ENCODE measurements at regions not wholly inside any gene's neighbourhood (a gene's known extent, or its start where the extent isn't known, plus 50 kb on each side); places are given as distances from the start of the nearest gene placed in this dataset.

- Histone ChIP-seq H3K9me3 (no peaks in the 10 kb centered on the region), H3K36me3 (replicated peaks) (no peaks in the 10 kb centered on the region), H3K27me3 (ENCODE audit: low read depth) (no peaks in the 10 kb centered on the region), H3K4me3 (no peak overlapping the region), H3K4me1 (no peaks in the 10 kb centered on the region)
- in situ Hi-C loops (cut with MboI; ENCODE audit: low sequenced_read_pairs) = no loop called here
- DNase-seq (ENCODE audit: low spot score in 2 of 2) = no peak
These were observed 590.8 kb downstream of the OTOL1 start for GRCh38 chr3:162087361-162087760.

- no peaks in the 10 kb centered on the region for H3K4me1 ChIP-seq
- in situ Hi-C loops (cut with MboI; ENCODE audit: low sequenced_read_pairs) = no loop called here
These were observed 596.1 kb downstream of the OTOL1 start for GRCh38 chr3:162092751-162093150.

GRCh38 chr3:162094301-162094700 is 597.7 kb downstream of the OTOL1 start:
- H3K36me3 ChIP-seq (replicated peaks) = no peaks in the 10 kb centered on the region
- H3K27me3 ChIP-seq (ENCODE audit: low read depth) = no peaks in the 10 kb centered on the region
- peaks cover 6% of the 10 kb centered on the region for H3K4me1 ChIP-seq
- DNase-seq (ENCODE audit: low spot score in 2 of 2) = no peak
- H3K4me3 ChIP-seq = no peak overlapping the region
- no peaks in the 10 kb centered on the region for H3K9me3 ChIP-seq
- in situ Hi-C loops (cut with MboI; ENCODE audit: low sequenced_read_pairs) = no loop called here

More at GRCh38 chr3:162092751-162093150, 596.1 kb downstream of the OTOL1 start:
- no peak for DNase-seq (ENCODE audit: low spot score in 2 of 2)
- H3K4me3 ChIP-seq = no peak overlapping the region
- no peaks in the 10 kb centered on the region for H3K9me3 ChIP-seq
- H3K36me3 ChIP-seq (replicated peaks) = no peaks in the 10 kb centered on the region
- no peaks in the 10 kb centered on the region for H3K27me3 ChIP-seq (ENCODE audit: low read depth)

GRCh38 chr3:162096874-162097273 is 600.3 kb downstream of the OTOL1 start:
- no peak for DNase-seq (ENCODE audit: low spot score in 2 of 2)
- peaks cover 6% of the 10 kb centered on the region for H3K4me1 ChIP-seq
- no peak overlapping the region for H3K4me3 ChIP-seq
- no peaks in the 10 kb centered on the region for H3K27me3 ChIP-seq (ENCODE audit: low read depth)
- no peaks in the 10 kb centered on the region for H3K9me3 ChIP-seq
- H3K36me3 ChIP-seq (replicated peaks) = no peaks in the 10 kb centered on the region
- in situ Hi-C loops (cut with MboI; ENCODE audit: low sequenced_read_pairs) = no loop called here

- Histone ChIP-seq H3K36me3 (replicated peaks) (no peaks in the 10 kb centered on the region), H3K4me3 (no peak overlapping the region), H3K27me3 (ENCODE audit: low read depth) (no peaks in the 10 kb centered on the region), H3K9me3 (no peaks in the 10 kb centered on the region), H3K4me1 (peaks cover 20% of the 10 kb centered on the region)
- in situ Hi-C loops (cut with MboI; ENCODE audit: low sequenced_read_pairs) = no loop called here
- DNase-seq (ENCODE audit: low spot score in 2 of 2) = no peak
These were observed 607.2 kb downstream of the OTOL1 start for GRCh38 chr3:162103808-162104207.

GRCh38 chr3:162111861-162112260 is 615.3 kb downstream of the OTOL1 start:
- in situ Hi-C loops (cut with MboI; ENCODE audit: low sequenced_read_pairs) = no loop called here
- H3K9me3 ChIP-seq = no peaks in the 10 kb centered on the region

GRCh38 chr3:162112719-162113118 is 616.1 kb downstream of the OTOL1 start:
- in situ Hi-C loops (cut with MboI; ENCODE audit: low sequenced_read_pairs) = no loop called here
- H3K4me1 ChIP-seq = peaks cover 31% of the 10 kb centered on the region
- no peaks in the 10 kb centered on the region for H3K27me3 ChIP-seq (ENCODE audit: low read depth)
- no peak overlapping the region for H3K4me3 ChIP-seq
- no peaks in the 10 kb centered on the region for H3K36me3 ChIP-seq (replicated peaks)
- DNase-seq (ENCODE audit: low spot score in 2 of 2) = no peak
- no peaks in the 10 kb centered on the region for H3K9me3 ChIP-seq

More at GRCh38 chr3:162111861-162112260, 615.3 kb downstream of the OTOL1 start:
- H3K4me3 ChIP-seq = no peak overlapping the region
- H3K36me3 ChIP-seq (replicated peaks) = no peaks in the 10 kb centered on the region
- H3K4me1 ChIP-seq = peaks cover 26% of the 10 kb centered on the region
- DNase-seq (ENCODE audit: low spot score in 2 of 2) = no peak
- H3K27me3 ChIP-seq (ENCODE audit: low read depth) = no peaks in the 10 kb centered on the region

- no peaks in the 10 kb centered on the region for H3K9me3 ChIP-seq
- H3K4me3 ChIP-seq = no peak overlapping the region
- DNase-seq (ENCODE audit: low spot score in 2 of 2) = no peak
- in situ Hi-C loops (cut with MboI; ENCODE audit: low sequenced_read_pairs) = no loop called here
- peaks cover 18% of the 10 kb centered on the region for H3K4me1 ChIP-seq
- no peaks in the 10 kb centered on the region for H3K36me3 ChIP-seq (replicated peaks)
- no peaks in the 10 kb centered on the region for H3K27me3 ChIP-seq (ENCODE audit: low read depth)
These were observed 621.4 kb downstream of the OTOL1 start for GRCh38 chr3:162117961-162118360.

GRCh38 chr3:162119651-162120050 is 623.0 kb downstream of the OTOL1 start:
- no peaks in the 10 kb centered on the region for H3K27me3 ChIP-seq (ENCODE audit: low read depth)
- no peak overlapping the region for H3K4me3 ChIP-seq
- no peaks in the 10 kb centered on the region for H3K9me3 ChIP-seq
- no peaks in the 10 kb centered on the region for H3K36me3 ChIP-seq (replicated peaks)
- no peak for DNase-seq (ENCODE audit: low spot score in 2 of 2)
- peaks cover 18% of the 10 kb centered on the region for H3K4me1 ChIP-seq
- in situ Hi-C loops (cut with MboI; ENCODE audit: low sequenced_read_pairs) = no loop called here

GRCh38 chr3:162122405-162122804 is 625.8 kb downstream of the OTOL1 start:
- in situ Hi-C loops (cut with MboI; ENCODE audit: low sequenced_read_pairs) = no loop called here
- no peaks in the 10 kb centered on the region for H3K36me3 ChIP-seq (replicated peaks)
- no peaks in the 10 kb centered on the region for H3K9me3 ChIP-seq
- no peak for DNase-seq (ENCODE audit: low spot score in 2 of 2)
- H3K27me3 ChIP-seq (ENCODE audit: low read depth) = no peaks in the 10 kb centered on the region
- peaks cover 2% of the 10 kb centered on the region; the same call in 1 of the 2 replicates for H3K4me1 ChIP-seq
- no peak overlapping the region for H3K4me3 ChIP-seq

GRCh38 chr3:162125790-162126189 is 629.2 kb downstream of the OTOL1 start:
- H3K9me3 ChIP-seq = no peaks in the 10 kb centered on the region
- H3K4me3 ChIP-seq = no peak overlapping the region
- no peaks in the 10 kb centered on the region for H3K27me3 ChIP-seq (ENCODE audit: low read depth)
- no peak for DNase-seq (ENCODE audit: low spot score in 2 of 2)
- no peaks in the 10 kb centered on the region for H3K4me1 ChIP-seq
- no peaks in the 10 kb centered on the region for H3K36me3 ChIP-seq (replicated peaks)
- in situ Hi-C loops (cut with MboI; ENCODE audit: low sequenced_read_pairs) = no loop called here

GRCh38 chr3:162130582-162130981 is 634.0 kb downstream of the OTOL1 start:
- no peak overlapping the region for H3K4me3 ChIP-seq
- in situ Hi-C loops (cut with MboI; ENCODE audit: low sequenced_read_pairs) = no loop called here
- H3K9me3 ChIP-seq = no peaks in the 10 kb centered on the region
- H3K36me3 ChIP-seq (replicated peaks) = no peaks in the 10 kb centered on the region
- no peaks in the 10 kb centered on the region for H3K27me3 ChIP-seq (ENCODE audit: low read depth)
- no peak for DNase-seq (ENCODE audit: low spot score in 2 of 2)
- no peaks in the 10 kb centered on the region for H3K4me1 ChIP-seq

- no peak for DNase-seq (ENCODE audit: low spot score in 2 of 2)
- Histone ChIP-seq H3K9me3 (no peaks in the 10 kb centered on the region), H3K4me1 (no peaks in the 10 kb centered on the region), H3K27me3 (ENCODE audit: low read depth) (no peaks in the 10 kb centered on the region), H3K4me3 (no peak overlapping the region), H3K36me3 (replicated peaks) (no peaks in the 10 kb centered on the region)
- in situ Hi-C loops (cut with MboI; ENCODE audit: low sequenced_read_pairs) = no loop called here
These were observed 636.4 kb downstream of the OTOL1 start for GRCh38 chr3:162132981-162133380.

- no peak for DNase-seq (ENCODE audit: low spot score in 2 of 2)
These were observed 638.0 kb downstream of the OTOL1 start for GRCh38 chr3:162134571-162134970.

GRCh38 chr3:162136136-162136535 is 639.5 kb downstream of the OTOL1 start:
- Histone ChIP-seq H3K36me3 (replicated peaks) (no peaks in the 10 kb centered on the region), H3K4me3 (no peak overlapping the region), H3K4me1 (no peaks in the 10 kb centered on the region), H3K27me3 (ENCODE audit: low read depth) (no peaks in the 10 kb centered on the region), H3K9me3 (no peaks in the 10 kb centered on the region)
- no peak for DNase-seq (ENCODE audit: low spot score in 2 of 2)
- in situ Hi-C loops (cut with MboI; ENCODE audit: low sequenced_read_pairs) = no loop called here

More at GRCh38 chr3:162134571-162134970, 638.0 kb downstream of the OTOL1 start:
- no peak overlapping the region for H3K4me3 ChIP-seq
- H3K27me3 ChIP-seq (ENCODE audit: low read depth) = no peaks in the 10 kb centered on the region
- in situ Hi-C loops (cut with MboI; ENCODE audit: low sequenced_read_pairs) = no loop called here
- H3K4me1 ChIP-seq = no peaks in the 10 kb centered on the region
- H3K9me3 ChIP-seq = no peaks in the 10 kb centered on the region
- no peaks in the 10 kb centered on the region for H3K36me3 ChIP-seq (replicated peaks)
